OCI-LY7 (cell line): ENCODE measurements at regions not wholly inside any gene's neighbourhood (a gene's known extent, or its start where the extent isn't known, plus 50 kb on each side); places are given as distances from the start of the nearest gene placed in this dataset.

ENCODE experiments used
- BruUV-seq: library from RNA; stranded (reverse); fragments of 400-500 nt; replicated peaks from 2 replicates; lab custom pipeline; 2021; lab: Mats Ljungman, UMichigan
- CTCF ChIA-PET: fragments of 300-600 bp; sonication (Branson Sonifier 250); formaldehyde crosslinking; loops from one replicate; lab custom pipeline; 2022; ENCODE audit warnings: antibody characterized with exemption; ENCODE audit not compliant: unreplicated experiment; lab: Charles Lee
- POLR2A ChIA-PET: fragments of 300-600 bp; sonication (Branson Sonifier 250); formaldehyde crosslinking; loops from one replicate; lab custom pipeline; 2022; ENCODE audit warnings: antibody characterized with exemption; lab: Charles Lee
- DNase-seq: peaks from one replicate; pipeline ENCODE4 v3.0.0-alpha.2; 2015; ENCODE audit warnings: low spot score
- H2AFZ ChIP-seq: fragments of 200-600 bp; sonication (generic), shearing (Covaris generic); 2 replicates; pipeline ENCODE4 v1.6.1; 2014; ENCODE audit warnings: mild to moderate bottlenecking, antibody characterized with exemption, low read length, moderate library complexity
- H3K27ac ChIP-seq: fragments of 200-600 bp; sonication (generic); 2 replicates; pipeline ENCODE4 v1.5.1; 2014; ENCODE audit warnings: mixed run types, low read depth, mild to moderate bottlenecking, moderate library complexity, low read length, inconsistent platforms; ENCODE audit not compliant: poor library complexity, severe bottlenecking
- H3K36me3 ChIP-seq: fragments of 200-600 bp; sonication (generic); 2 replicates; pipeline ENCODE4 v1.6.1; 2014; ENCODE audit warnings: mild to moderate bottlenecking, antibody characterized with exemption, low read length, moderate library complexity, mixed read lengths; ENCODE audit not compliant: insufficient read depth
- H3K4me1 ChIP-seq: fragments of 200-600 bp; sonication (generic); 2 replicates; pipeline ENCODE4 v1.5.1; 2014; ENCODE audit warnings: mild to moderate bottlenecking, low read length; ENCODE audit not compliant: insufficient read depth, poor library complexity, severe bottlenecking
- H3K4me2 ChIP-seq: fragments of 200-600 bp; sonication (generic); 2 replicates; pipeline ENCODE4 v1.6.1; 2014; ENCODE audit warnings: mild to moderate bottlenecking, low read length
- H3K4me3 ChIP-seq: fragments of 200-600 bp; sonication (generic); 2 replicates; pipeline ENCODE4 v1.5.1; 2014; ENCODE audit warnings: mild to moderate bottlenecking, low read depth, low read length; ENCODE audit not compliant: poor library complexity, severe bottlenecking
- H3K79me2 ChIP-seq: fragments of 200-600 bp; sonication (generic); 2 replicates; pipeline ENCODE4 v1.6.1; 2016; ENCODE audit warnings: low read depth, mild to moderate bottlenecking, low read length, moderate library complexity, mixed read lengths; ENCODE audit not compliant: insufficient read depth
- H3K9me2 ChIP-seq: fragments of 200-600 bp; sonication (generic); 2 replicates; pipeline ENCODE4 v1.6.1; 2016; ENCODE audit warnings: mild to moderate bottlenecking, low read length, mixed read lengths; ENCODE audit not compliant: insufficient read depth
- H3K9me3 ChIP-seq: fragments of 200-600 bp; sonication (generic); 2 replicates; pipeline ENCODE4 v1.6.1; 2014; ENCODE audit warnings: mild to moderate bottlenecking, mixed run types, low read length, mixed read lengths
- H4K20me1 ChIP-seq: fragments of 200-600 bp; sonication (generic); 2 replicates; pipeline ENCODE4 v1.6.1; 2014; ENCODE audit warnings: mild to moderate bottlenecking, antibody characterized with exemption, low read length, moderate library complexity, mixed read lengths; ENCODE audit not compliant: insufficient read depth
- EZH2phosphoT487 ChIP-seq: fragments of 200-600 bp; sonication (generic); IDR thresholded peaks from 2 replicates; pipeline ENCODE4 v1.6.1; 2018; ENCODE audit warnings: low read depth, borderline replicate concordance, mild to moderate bottlenecking, mixed run types, antibody characterized with exemption, low read length, moderate library complexity, mixed read lengths
- intact Hi-C: fragments of 100-400 bp; cut with micrococcal nuclease; formaldehyde crosslinking; loops from one replicate; pipeline ENCODE4 v1.10.0; 2022; ENCODE audit not compliant: unreplicated experiment
- TF ChIP-seq, protein P1 (sequence below): fragments of 200-600 bp; sonication (generic); conservative IDR thresholded peaks from 2 replicates; pipeline ENCODE4 v1.5.1; 2014; ENCODE audit warnings: mild to moderate bottlenecking, antibody characterized with exemption, low read length, moderate library complexity, mixed read lengths

- DNase-seq, result peak; percentile 51
- CTCF ChIA-PET, result no interaction called here
- POLR2A ChIA-PET, result interaction anchor here (0.6 kb wide), 1 partner anchor 81 kb away, joined by 3 read pairs; no protein-coding TSS in a partner anchor
- no peak overlapping the region for H2AFZ ChIP-seq
- no peak overlapping the region for H3K4me3 ChIP-seq
- no TSS peak for BruUV-seq
- no peaks in the 10 kb centered on the region for H3K79me2 ChIP-seq
- H4K20me1 ChIP-seq, result no peaks in the 10 kb centered on the region
- TF ChIP-seq, protein P1, sequence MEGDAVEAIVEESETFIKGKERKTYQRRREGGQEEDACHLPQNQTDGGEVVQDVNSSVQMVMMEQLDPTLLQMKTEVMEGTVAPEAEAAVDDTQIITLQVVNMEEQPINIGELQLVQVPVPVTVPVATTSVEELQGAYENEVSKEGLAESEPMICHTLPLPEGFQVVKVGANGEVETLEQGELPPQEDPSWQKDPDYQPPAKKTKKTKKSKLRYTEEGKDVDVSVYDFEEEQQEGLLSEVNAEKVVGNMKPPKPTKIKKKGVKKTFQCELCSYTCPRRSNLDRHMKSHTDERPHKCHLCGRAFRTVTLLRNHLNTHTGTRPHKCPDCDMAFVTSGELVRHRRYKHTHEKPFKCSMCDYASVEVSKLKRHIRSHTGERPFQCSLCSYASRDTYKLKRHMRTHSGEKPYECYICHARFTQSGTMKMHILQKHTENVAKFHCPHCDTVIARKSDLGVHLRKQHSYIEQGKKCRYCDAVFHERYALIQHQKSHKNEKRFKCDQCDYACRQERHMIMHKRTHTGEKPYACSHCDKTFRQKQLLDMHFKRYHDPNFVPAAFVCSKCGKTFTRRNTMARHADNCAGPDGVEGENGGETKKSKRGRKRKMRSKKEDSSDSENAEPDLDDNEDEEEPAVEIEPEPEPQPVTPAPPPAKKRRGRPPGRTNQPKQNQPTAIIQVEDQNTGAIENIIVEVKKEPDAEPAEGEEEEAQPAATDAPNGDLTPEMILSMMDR, result no peak
- no peak for TF ChIP-seq EZH2phosphoT487
- H3K36me3 ChIP-seq, result no peaks in the 10 kb centered on the region
- H3K9me3 ChIP-seq, result no peaks in the 10 kb centered on the region
- H3K27ac ChIP-seq, result no peak overlapping the region
- H3K4me1 ChIP-seq, result no peaks in the 10 kb centered on the region
- intact Hi-C loops, result no loop called here
- H3K9me2 ChIP-seq, result no peaks in the 10 kb centered on the region
- H3K4me2 ChIP-seq, result no peak overlapping the region
Observed at GRCh38 chr11:134469627-134470026, 57.6 kb upstream of the B3GAT1 start.

- TF ChIP-seq, protein P1, result no peak
- no peak for TF ChIP-seq EZH2phosphoT487
- H3K36me3 ChIP-seq, result no peaks in the 10 kb centered on the region
- H2AFZ ChIP-seq, result no peak overlapping the region
- BruUV-seq, result no TSS peak
- ChIA-PET POLR2A (no interaction called here), CTCF (no interaction called here)
- H3K27ac ChIP-seq, result no peak overlapping the region
- H3K4me1 ChIP-seq, result no peaks in the 10 kb centered on the region
- DNase-seq, result no peak
- no peaks in the 10 kb centered on the region for H4K20me1 ChIP-seq
- H3K9me2 ChIP-seq, result no peaks in the 10 kb centered on the region
- H3K9me3 ChIP-seq, result no peaks in the 10 kb centered on the region
- H3K4me3 ChIP-seq, result no peak overlapping the region
- intact Hi-C loops, result no loop called here
- no peaks in the 10 kb centered on the region for H3K79me2 ChIP-seq
- no peak overlapping the region for H3K4me2 ChIP-seq
Observed at GRCh38 chr11:134468796-134469195, 56.8 kb upstream of the B3GAT1 start.

DNA sequence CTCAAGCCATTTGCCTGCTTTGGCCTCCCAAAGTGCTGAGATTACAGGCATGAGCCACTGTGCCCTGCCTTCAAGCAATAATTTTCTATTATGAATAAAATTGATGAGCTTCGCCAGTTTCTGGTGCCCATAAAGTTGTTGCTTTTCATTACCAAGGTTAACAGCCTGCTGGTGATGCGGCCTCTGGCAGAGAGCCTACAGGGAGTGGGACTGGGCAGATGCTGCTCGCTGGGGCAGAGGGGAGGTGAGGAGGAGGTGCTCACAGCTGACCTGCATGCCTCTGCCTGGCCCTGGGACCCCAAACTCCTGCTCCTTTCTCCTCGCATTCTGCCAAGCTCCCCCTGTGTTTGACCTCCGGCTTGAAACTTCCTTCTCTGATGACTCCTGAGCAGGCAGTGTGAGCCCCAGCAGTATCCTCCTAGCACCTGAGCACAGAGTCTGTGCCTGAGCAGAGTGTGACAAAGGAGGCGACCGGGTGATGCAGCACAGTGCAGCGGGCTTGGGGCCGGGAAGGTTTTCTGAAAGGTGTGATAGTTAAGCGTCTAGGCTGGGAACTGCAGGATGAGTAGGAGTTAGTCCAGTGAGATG lies 56.1 kb upstream of the B3GAT1 start:
- TF ChIP-seq, protein P1, result no peak
- no peak for TF ChIP-seq EZH2phosphoT487

More for the DNA sequence above, 56.1 kb upstream of the B3GAT1 start:
- Histone ChIP-seq H3K27ac (no peak overlapping the region), H3K4me3 (no peak overlapping the region), H2AFZ (no peak overlapping the region), H3K9me3 (no peaks in the 10 kb centered on the region), H4K20me1 (no peaks in the 10 kb centered on the region), H3K4me1 (no peaks in the 10 kb centered on the region), H3K79me2 (no peaks in the 10 kb centered on the region), H3K9me2 (no peaks in the 10 kb centered on the region), H3K36me3 (no peaks in the 10 kb centered on the region), H3K4me2 (no peak overlapping the region)
- intact Hi-C loops, result no loop called here
- BruUV-seq, result no TSS peak
- DNase-seq, result no peak
- ChIA-PET CTCF (no interaction called here), POLR2A (no interaction called here)
